ENCODE measurements at regions not wholly inside any gene's neighbourhood (a gene's known extent, or its start where the extent isn't known, plus 50 kb on each side); places are given as distances from the start of the nearest gene placed in this dataset.
A peak's percentile ranks its signal among the peaks of the same experiment; 100 is the strongest.

- DNase-seq = no peak
These were observed 184.0 kb upstream of the HABP2 start for GRCh38 chr10:113368666-113369364.

- no peak for DNase-seq
These were observed 183.5 kb upstream of the HABP2 start for GRCh38 chr10:113369365-113369694.

- DNase-seq = no peak
These were observed 176.4 kb upstream of the HABP2 start for GRCh38 chr10:113376428-113376827.

- DNase-seq = no peak
These were observed 173.8 kb upstream of the HABP2 start for GRCh38 chr10:113379091-113379490.

GRCh38 chr10:113381416-113381815 lies 171.4 kb upstream of the HABP2 start:
- DNase-seq = no peak

- DNase-seq = peak; percentile 85
These were observed 170.8 kb upstream of the HABP2 start for GRCh38 chr10:113381981-113382509.

GRCh38 chr10:113382691-113383090 lies 170.2 kb upstream of the HABP2 start:
- DNase-seq = no peak

- DNase-seq = peak; percentile 19
These were observed 168.7 kb upstream of the HABP2 start for GRCh38 chr10:113384181-113384580.

- peak; percentile 88 for DNase-seq
These were observed 167.5 kb upstream of the HABP2 start for GRCh38 chr10:113385021-113385999.

GRCh38 chr10:113386005-113386404 lies 166.8 kb upstream of the HABP2 start:
- DNase-seq = peak; percentile 88

- DNase-seq = no peak
These were observed 162.9 kb upstream of the HABP2 start for GRCh38 chr10:113389969-113390368.

- no peak for DNase-seq
These were observed 162.0 kb upstream of the HABP2 start for GRCh38 chr10:113390896-113391295.

GRCh38 chr10:113397047-113397446 lies 155.8 kb upstream of the HABP2 start:
- DNase-seq = no peak

- no peak for DNase-seq
These were observed 153.8 kb upstream of the HABP2 start for GRCh38 chr10:113399065-113399464.

- no peak for DNase-seq
These were observed 150.3 kb upstream of the HABP2 start for GRCh38 chr10:113402602-113403001.

- DNase-seq = no peak
These were observed 145.6 kb upstream of the HABP2 start for GRCh38 chr10:113407218-113407617.

GRCh38 chr10:113409175-113409574 lies 143.7 kb upstream of the HABP2 start:
- no peak for DNase-seq

- DNase-seq = no peak
These were observed 142.2 kb upstream of the HABP2 start for GRCh38 chr10:113410618-113411017.

GRCh38 chr10:113411456-113411855 lies 141.4 kb upstream of the HABP2 start:
- no peak for DNase-seq

- no peak for DNase-seq
These were observed 140.7 kb upstream of the HABP2 start for GRCh38 chr10:113412161-113412560.

- DNase-seq = no peak
These were observed 138.3 kb upstream of the HABP2 start for GRCh38 chr10:113414543-113414942.

GRCh38 chr10:113415246-113415645 lies 137.6 kb upstream of the HABP2 start:
- DNase-seq = no peak

GRCh38 chr10:113420057-113420732 lies 132.7 kb upstream of the HABP2 start:
- no peak for DNase-seq

Measured in fibroblast of skin of back (primary cell).